SK-N-SH treated with all-trans-retinoic acid at 6 μM for 48 hours (cell line): ENCODE measurements at regions not wholly inside any gene's neighbourhood (a gene's known extent, or its start where the extent isn't known, plus 50 kb on each side); places are given as distances from the start of the nearest gene placed in this dataset.

ENCODE experiments used
- ATAC-seq: fragments of 200-7000 bp; cut with Tn5 transposase; 3 replicates; pipeline ENCODE4 v1.9.1; 2020; ENCODE audit warnings: mild to moderate bottlenecking, moderate library complexity
- BACH2 ChIP-seq: fragments of 250-450 bp; sonication (Bioruptor Pico); IDR thresholded peaks from 2 replicates; pipeline ENCODE4 v1.9.0; 2021; ENCODE audit warnings: mild to moderate bottlenecking, borderline replicate concordance
- CSDC2 ChIP-seq: fragments of 250-450 bp; sonication (Bioruptor Pico); IDR thresholded peaks from 2 replicates; pipeline ENCODE4 v1.5.0; 2020; ENCODE audit warnings: mild to moderate bottlenecking, moderate library complexity
- ESRRG ChIP-seq: fragments of 250-450 bp; sonication (Bioruptor Pico); IDR thresholded peaks from 2 replicates; pipeline ENCODE4 v1.6.1; 2021; ENCODE audit warnings: mild to moderate bottlenecking
- GLIS3 ChIP-seq: fragments of 250-450 bp; sonication (Bioruptor Pico); IDR thresholded peaks from 2 replicates; pipeline ENCODE4 v1.5.0; 2020; ENCODE audit warnings: mild to moderate bottlenecking, moderate library complexity
- ISL1 ChIP-seq: fragments of 250-450 bp; sonication (Bioruptor Pico); IDR thresholded peaks from 2 replicates; pipeline ENCODE4 v2.1.2; 2022; ENCODE audit warnings: mild to moderate bottlenecking, moderate library complexity
- OSR1 ChIP-seq: fragments of 250-450 bp; sonication (Bioruptor Pico); IDR thresholded peaks from 2 replicates; pipeline ENCODE4 v1.8.0; 2022; ENCODE audit warnings: moderate library complexity, mild to moderate bottlenecking, inconsistent platforms
- PPARA ChIP-seq: fragments of 250-450 bp; sonication (Bioruptor Pico); IDR thresholded peaks from 2 replicates; pipeline ENCODE4 v1.5.0; 2020; ENCODE audit warnings: mild to moderate bottlenecking, borderline replicate concordance
- RARB ChIP-seq: fragments of 250-450 bp; sonication (Bioruptor Pico); IDR thresholded peaks from 2 replicates; pipeline ENCODE4 v1.8.0; 2021; ENCODE audit warnings: mild to moderate bottlenecking, moderate library complexity
- SNAI2 ChIP-seq: fragments of 250-450 bp; sonication (Bioruptor Pico); IDR thresholded peaks from 2 replicates; pipeline ENCODE4 v1.5.0; 2020; ENCODE audit warnings: mild to moderate bottlenecking, moderate library complexity
- TCF4 ChIP-seq: fragments of 250-450 bp; sonication (Bioruptor Pico); IDR thresholded peaks from 2 replicates; pipeline ENCODE4 v1.8.0; 2021; ENCODE audit warnings: mild to moderate bottlenecking, moderate library complexity, borderline replicate concordance
- TOX ChIP-seq: fragments of 250-450 bp; sonication (Bioruptor Pico); IDR thresholded peaks from 2 replicates; pipeline ENCODE4 v1.8.0; 2021; ENCODE audit warnings: mild to moderate bottlenecking, moderate library complexity, borderline replicate concordance
- ZC3H10 ChIP-seq: fragments of 250-450 bp; sonication (Bioruptor Pico); IDR thresholded peaks from 2 replicates; pipeline ENCODE4 v1.5.1; 2021; ENCODE audit warnings: mild to moderate bottlenecking, moderate library complexity
- ZFP3 ChIP-seq: fragments of 250-450 bp; sonication (Bioruptor Pico); IDR thresholded peaks from 2 replicates; pipeline ENCODE4 v1.5.0; 2020; ENCODE audit warnings: mild to moderate bottlenecking, moderate library complexity
- ZFP30 ChIP-seq: fragments of 450-650 bp; formaldehyde crosslinking; IDR thresholded peaks from 2 replicates; pipeline ENCODE4 v1.5.0; 2022; ENCODE audit warnings: mild to moderate bottlenecking, moderate library complexity
- ZNF565 ChIP-seq: fragments of 450-650 bp; formaldehyde crosslinking; conservative IDR thresholded peaks from 2 replicates; pipeline ENCODE4 v1.5.0; 2020; ENCODE audit warnings: low read depth, mild to moderate bottlenecking, moderate library complexity
- ZNF70 ChIP-seq: fragments of 450-650 bp; formaldehyde crosslinking; IDR thresholded peaks from 2 replicates; pipeline ENCODE4 v1.5.0; 2020; ENCODE audit warnings: mild to moderate bottlenecking, moderate library complexity
- ZNF8 ChIP-seq: fragments of 450-650 bp; formaldehyde crosslinking; IDR thresholded peaks from 2 replicates; pipeline ENCODE4 v1.5.0; 2020; ENCODE audit warnings: mild to moderate bottlenecking, moderate library complexity
- TF ChIP-seq, protein P1 (sequence below): fragments of 250-450 bp; sonication (Bioruptor Pico); IDR thresholded peaks from 2 replicates; pipeline ENCODE4 v1.8.0; 2021; ENCODE audit warnings: low read depth, mild to moderate bottlenecking, moderate library complexity, borderline replicate concordance
- TF ChIP-seq, protein P2 (sequence below): fragments of 250-450 bp; sonication (Bioruptor Pico); IDR thresholded peaks from 2 replicates; pipeline ENCODE4 v1.5.1; 2020; ENCODE audit warnings: low read depth, mild to moderate bottlenecking, moderate library complexity
- TF ChIP-seq, protein P3 (sequence below): fragments of 250-450 bp; sonication (Bioruptor Pico); IDR thresholded peaks from 2 replicates; pipeline ENCODE4 v1.5.1; 2021; ENCODE audit warnings: mild to moderate bottlenecking, moderate library complexity
- TF ChIP-seq, protein P4 (sequence below): fragments of 250-450 bp; sonication (Bioruptor Pico); IDR thresholded peaks from 2 replicates; pipeline ENCODE4 v1.5.0; 2020; ENCODE audit warnings: mild to moderate bottlenecking, moderate library complexity

DNA sequence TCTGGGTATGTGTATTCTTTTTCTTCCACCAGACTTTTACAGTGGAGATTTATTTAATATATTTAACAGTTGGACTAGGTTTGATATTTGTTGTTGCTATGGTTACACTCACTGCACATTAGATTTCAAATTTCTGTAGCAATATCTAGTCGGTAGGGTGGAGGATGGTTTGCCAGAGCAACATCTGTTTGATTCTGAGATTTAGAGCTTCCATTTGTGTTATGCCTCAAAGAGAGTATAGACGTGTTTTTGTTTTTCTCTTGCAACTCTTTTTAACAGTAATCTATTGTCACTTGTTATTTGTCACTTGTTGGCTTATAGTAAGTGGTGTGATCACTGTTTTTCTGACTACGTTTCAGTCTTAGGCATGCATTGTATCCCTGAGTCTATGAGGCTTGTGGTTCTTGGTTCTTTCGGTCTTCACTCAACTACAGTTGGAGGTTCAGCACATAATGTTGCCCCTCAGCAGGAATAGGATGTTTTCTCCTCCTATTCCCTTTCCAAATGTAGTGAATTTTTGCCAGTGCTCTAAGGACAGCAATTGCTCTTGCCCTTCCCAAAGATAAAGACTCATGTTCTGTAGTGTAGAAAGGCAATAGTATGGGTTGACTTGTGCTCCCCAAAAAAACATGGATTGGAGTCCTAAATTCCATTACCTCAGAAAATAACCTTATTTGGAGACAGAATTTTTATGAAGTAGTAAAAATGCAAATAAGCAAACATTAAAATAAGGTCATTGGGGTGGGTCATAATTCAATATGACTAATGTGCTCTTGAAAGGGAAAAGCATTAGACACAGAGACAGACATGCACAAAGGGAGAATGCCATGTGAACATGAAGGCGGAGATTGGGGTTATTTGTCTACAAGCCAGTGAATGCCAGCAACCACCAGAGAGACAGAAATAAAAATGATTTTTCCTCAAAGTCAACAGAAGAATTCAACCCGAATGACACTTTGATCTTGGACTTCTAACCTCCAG lies 692.1 kb downstream of the DIPK2A start:
- TF ChIP-seq ESRRG (CRISPR knock-in tag) = no peak
- TF ChIP-seq, protein P1, sequence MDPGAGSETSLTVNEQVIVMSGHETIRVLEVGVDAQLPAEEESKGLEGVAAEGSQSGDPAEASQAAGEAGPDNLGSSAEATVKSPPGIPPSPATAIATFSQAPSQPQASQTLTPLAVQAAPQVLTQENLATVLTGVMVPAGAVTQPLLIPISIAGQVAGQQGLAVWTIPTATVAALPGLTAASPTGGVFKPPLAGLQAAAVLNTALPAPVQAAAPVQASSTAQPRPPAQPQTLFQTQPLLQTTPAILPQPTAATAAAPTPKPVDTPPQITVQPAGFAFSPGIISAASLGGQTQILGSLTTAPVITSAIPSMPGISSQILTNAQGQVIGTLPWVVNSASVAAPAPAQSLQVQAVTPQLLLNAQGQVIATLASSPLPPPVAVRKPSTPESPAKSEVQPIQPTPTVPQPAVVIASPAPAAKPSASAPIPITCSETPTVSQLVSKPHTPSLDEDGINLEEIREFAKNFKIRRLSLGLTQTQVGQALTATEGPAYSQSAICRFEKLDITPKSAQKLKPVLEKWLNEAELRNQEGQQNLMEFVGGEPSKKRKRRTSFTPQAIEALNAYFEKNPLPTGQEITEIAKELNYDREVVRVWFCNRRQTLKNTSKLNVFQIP = no peak
- ATAC-seq = no peak

GRCh38 chr3:144665567-144666053 lies 694.0 kb downstream of the DIPK2A start:
- ATAC-seq = no peak
- TF ChIP-seq, protein P2, sequence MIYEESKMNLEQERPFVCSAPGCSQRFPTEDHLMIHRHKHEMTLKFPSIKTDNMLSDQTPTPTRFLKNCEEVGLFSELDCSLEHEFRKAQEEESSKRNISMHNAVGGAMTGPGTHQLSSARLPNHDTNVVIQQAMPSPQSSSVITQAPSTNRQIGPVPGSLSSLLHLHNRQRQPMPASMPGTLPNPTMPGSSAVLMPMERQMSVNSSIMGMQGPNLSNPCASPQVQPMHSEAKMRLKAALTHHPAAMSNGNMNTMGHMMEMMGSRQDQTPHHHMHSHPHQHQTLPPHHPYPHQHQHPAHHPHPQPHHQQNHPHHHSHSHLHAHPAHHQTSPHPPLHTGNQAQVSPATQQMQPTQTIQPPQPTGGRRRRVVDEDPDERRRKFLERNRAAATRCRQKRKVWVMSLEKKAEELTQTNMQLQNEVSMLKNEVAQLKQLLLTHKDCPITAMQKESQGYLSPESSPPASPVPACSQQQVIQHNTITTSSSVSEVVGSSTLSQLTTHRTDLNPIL (CRISPR knock-in tag) = no peak
- TF ChIP-seq ZNF565 (CRISPR knock-in tag) (no peak), ZNF8 (no peak), TCF4 (CRISPR knock-in tag) (no peak), ESRRG (CRISPR knock-in tag) (no peak), ISL1 (CRISPR knock-in tag) (no peak), CSDC2 (CRISPR knock-in tag) (no peak), ZC3H10 (CRISPR knock-in tag) (no peak), SNAI2 (CRISPR knock-in tag) (no peak), ZFP30 (CRISPR knock-in tag) (no peak), ZNF70 (CRISPR knock-in tag) (no peak), ZFP3 (no peak), RARB (CRISPR knock-in tag) (no peak)
- TF ChIP-seq, protein P1 = no peak
- TF ChIP-seq, protein P3, sequence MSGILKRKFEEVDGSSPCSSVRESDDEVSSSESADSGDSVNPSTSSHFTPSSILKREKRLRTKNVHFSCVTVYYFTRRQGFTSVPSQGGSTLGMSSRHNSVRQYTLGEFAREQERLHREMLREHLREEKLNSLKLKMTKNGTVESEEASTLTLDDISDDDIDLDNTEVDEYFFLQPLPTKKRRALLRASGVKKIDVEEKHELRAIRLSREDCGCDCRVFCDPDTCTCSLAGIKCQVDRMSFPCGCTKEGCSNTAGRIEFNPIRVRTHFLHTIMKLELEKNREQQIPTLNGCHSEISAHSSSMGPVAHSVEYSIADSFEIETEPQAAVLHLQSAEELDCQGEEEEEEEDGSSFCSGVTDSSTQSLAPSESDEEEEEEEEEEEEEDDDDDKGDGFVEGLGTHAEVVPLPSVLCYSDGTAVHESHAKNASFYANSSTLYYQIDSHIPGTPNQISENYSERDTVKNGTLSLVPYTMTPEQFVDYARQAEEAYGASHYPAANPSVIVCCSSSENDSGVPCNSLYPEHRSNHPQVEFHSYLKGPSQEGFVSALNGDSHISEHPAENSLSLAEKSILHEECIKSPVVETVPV = no peak
- TF ChIP-seq, protein P4, sequence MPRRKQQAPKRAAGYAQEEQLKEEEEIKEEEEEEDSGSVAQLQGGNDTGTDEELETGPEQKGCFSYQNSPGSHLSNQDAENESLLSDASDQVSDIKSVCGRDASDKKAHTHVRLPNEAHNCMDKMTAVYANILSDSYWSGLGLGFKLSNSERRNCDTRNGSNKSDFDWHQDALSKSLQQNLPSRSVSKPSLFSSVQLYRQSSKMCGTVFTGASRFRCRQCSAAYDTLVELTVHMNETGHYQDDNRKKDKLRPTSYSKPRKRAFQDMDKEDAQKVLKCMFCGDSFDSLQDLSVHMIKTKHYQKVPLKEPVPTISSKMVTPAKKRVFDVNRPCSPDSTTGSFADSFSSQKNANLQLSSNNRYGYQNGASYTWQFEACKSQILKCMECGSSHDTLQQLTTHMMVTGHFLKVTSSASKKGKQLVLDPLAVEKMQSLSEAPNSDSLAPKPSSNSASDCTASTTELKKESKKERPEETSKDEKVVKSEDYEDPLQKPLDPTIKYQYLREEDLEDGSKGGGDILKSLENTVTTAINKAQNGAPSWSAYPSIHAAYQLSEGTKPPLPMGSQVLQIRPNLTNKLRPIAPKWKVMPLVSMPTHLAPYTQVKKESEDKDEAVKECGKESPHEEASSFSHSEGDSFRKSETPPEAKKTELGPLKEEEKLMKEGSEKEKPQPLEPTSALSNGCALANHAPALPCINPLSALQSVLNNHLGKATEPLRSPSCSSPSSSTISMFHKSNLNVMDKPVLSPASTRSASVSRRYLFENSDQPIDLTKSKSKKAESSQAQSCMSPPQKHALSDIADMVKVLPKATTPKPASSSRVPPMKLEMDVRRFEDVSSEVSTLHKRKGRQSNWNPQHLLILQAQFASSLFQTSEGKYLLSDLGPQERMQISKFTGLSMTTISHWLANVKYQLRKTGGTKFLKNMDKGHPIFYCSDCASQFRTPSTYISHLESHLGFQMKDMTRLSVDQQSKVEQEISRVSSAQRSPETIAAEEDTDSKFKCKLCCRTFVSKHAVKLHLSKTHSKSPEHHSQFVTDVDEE = no peak

GRCh38 chr3:144670571-144670970 lies 698.9 kb downstream of the DIPK2A start:
- ATAC-seq = no peak

More at GRCh38 chr3:144670571-144670970, 698.9 kb downstream of the DIPK2A start:
- TF ChIP-seq ZC3H10 (CRISPR knock-in tag) = no peak
- TF ChIP-seq GLIS3 = no peak
- no peak for TF ChIP-seq TOX (CRISPR knock-in tag)
- TF ChIP-seq RARB (CRISPR knock-in tag) = no peak
- TF ChIP-seq OSR1 = no peak
- no peak for TF ChIP-seq ZNF565 (CRISPR knock-in tag)
- TF ChIP-seq BACH2 (CRISPR knock-in tag) = no peak
- TF ChIP-seq ZFP3 = no peak
- TF ChIP-seq, protein P1 = no peak
- TF ChIP-seq TCF4 (CRISPR knock-in tag) = no peak
- TF ChIP-seq SNAI2 (CRISPR knock-in tag) = no peak
- TF ChIP-seq, protein P3 = no peak
- TF ChIP-seq PPARA (CRISPR knock-in tag) = no peak
